Activated T-helper 17 cell treated with anti-CD3 and anti-CD28 coated beads, Interleukin-2, amount 50 U/mL, for 72 hours (primary cell): ENCODE measurements at regions not wholly inside any gene's neighbourhood (a gene's known extent, or its start where the extent isn't known, plus 50 kb on each side); places are given as distances from the start of the nearest gene placed in this dataset.
"Not testable (repeated sequence)": the region's sequence is repeated elsewhere in the genome, so short reads cannot be mapped to it uniquely, and the experiment has no call there.

Source experiments
- ATAC-seq: fragments of 150-1000 bp; cut with Tn5 transposase; replicated peaks from 2 replicates; pipeline ENCODE4 v1.10.0; 2021; ENCODE audit warnings: mild to moderate bottlenecking, moderate library complexity
- H3K27ac Mint-ChIP-seq: one replicate; pipeline ENCODE4 v1.8.0; 2022; ENCODE audit warnings: mixed read lengths
- H3K27me3 Mint-ChIP-seq: one replicate; pipeline ENCODE4 v1.8.0; 2022; ENCODE audit warnings: mixed read lengths
- H3K36me3 Mint-ChIP-seq: one replicate; pipeline ENCODE4 v1.8.0; 2022; ENCODE audit warnings: low read depth, mild to moderate bottlenecking, mixed read lengths
- H3K4me1 Mint-ChIP-seq: one replicate; pipeline ENCODE4 v1.8.0; 2022; ENCODE audit warnings: mixed read lengths
- H3K4me3 Mint-ChIP-seq: one replicate; pipeline ENCODE4 v1.8.0; 2022; ENCODE audit warnings: mild to moderate bottlenecking, mixed read lengths
- H3K9me3 Mint-ChIP-seq: one replicate; pipeline ENCODE4 v1.8.0; 2022; ENCODE audit warnings: mixed read lengths

- no peak for ATAC-seq
- H3K9me3 Mint-ChIP-seq: peaks cover 6% of the 10 kb centered on the region
- no peaks in the 10 kb centered on the region for H3K36me3 Mint-ChIP-seq
- H3K4me3 Mint-ChIP-seq: no peak overlapping the region
- H3K27ac Mint-ChIP-seq: no peak overlapping the region
- H3K4me1 Mint-ChIP-seq: no peaks in the 10 kb centered on the region
- H3K27me3 Mint-ChIP-seq: no peaks in the 10 kb centered on the region
Observed at GRCh38 chr2:65921116-65921515, 488.7 kb upstream of the SPRED2 start.

- Mint-ChIP-seq H3K4me1 (no peaks in the 10 kb centered on the region), H3K36me3 (no peaks in the 10 kb centered on the region), H3K4me3 (no peak overlapping the region), H3K27ac (no peak overlapping the region), H3K9me3 (peaks cover 6% of the 10 kb centered on the region), H3K27me3 (no peaks in the 10 kb centered on the region)
- no peak for ATAC-seq
Observed at GRCh38 chr2:65920659-65921058, 488.3 kb upstream of the SPRED2 start.

DNA sequence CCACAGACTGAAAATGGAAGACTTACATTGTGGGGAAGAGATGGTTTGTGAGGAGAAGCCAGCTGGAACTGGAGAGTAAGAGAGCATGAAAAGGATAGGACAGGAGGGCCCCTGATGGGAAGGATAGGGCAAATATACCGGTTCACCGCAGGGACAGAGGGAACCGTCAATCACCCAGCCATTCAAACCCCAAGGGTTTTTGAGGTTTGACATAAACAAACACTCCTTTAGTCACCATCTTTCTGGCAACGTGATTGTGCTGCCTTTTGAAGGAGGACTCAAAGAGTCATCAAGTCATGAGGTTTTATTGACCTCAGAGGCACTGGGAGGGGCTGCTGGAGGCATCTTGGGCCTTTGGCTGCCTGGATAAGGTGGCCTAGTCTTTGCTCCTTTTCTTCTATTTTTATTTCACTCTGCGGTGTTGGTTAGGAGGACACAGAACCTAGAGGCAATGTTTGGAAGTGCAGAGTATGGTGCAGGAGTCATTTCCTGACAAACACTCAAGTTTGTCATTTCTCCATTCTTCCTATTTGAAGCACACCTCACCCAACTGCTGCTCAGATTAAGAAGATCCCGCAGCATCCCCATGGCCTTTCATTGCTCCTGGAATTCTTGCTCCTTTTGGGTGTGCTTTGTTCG lies 487.3 kb upstream of the SPRED2 start:
- no peaks in the 10 kb centered on the region for H3K27me3 Mint-ChIP-seq
- no peak overlapping the region for H3K27ac Mint-ChIP-seq
- H3K9me3 Mint-ChIP-seq: peaks cover 6% of the 10 kb centered on the region
- no peaks in the 10 kb centered on the region for H3K36me3 Mint-ChIP-seq
- H3K4me3 Mint-ChIP-seq: no peak overlapping the region
- no peak for ATAC-seq
- no peaks in the 10 kb centered on the region for H3K4me1 Mint-ChIP-seq

- peaks cover 6% of the 10 kb centered on the region for H3K9me3 Mint-ChIP-seq
- ATAC-seq: no peak
Observed at GRCh38 chr2:65918760-65919187, 486.4 kb upstream of the SPRED2 start.

GRCh38 chr2:65917986-65918385 lies 485.6 kb upstream of the SPRED2 start:
- no peaks in the 10 kb centered on the region for H3K27me3 Mint-ChIP-seq
- H3K36me3 Mint-ChIP-seq: no peaks in the 10 kb centered on the region
- H3K27ac Mint-ChIP-seq: no peak overlapping the region
- H3K4me3 Mint-ChIP-seq: no peak overlapping the region
- no peaks in the 10 kb centered on the region for H3K4me1 Mint-ChIP-seq
- no peak for ATAC-seq
- H3K9me3 Mint-ChIP-seq: no peaks in the 10 kb centered on the region

More at GRCh38 chr2:65918760-65919187, 486.4 kb upstream of the SPRED2 start:
- H3K27ac Mint-ChIP-seq: no peak overlapping the region
- H3K4me1 Mint-ChIP-seq: no peaks in the 10 kb centered on the region
- no peaks in the 10 kb centered on the region for H3K27me3 Mint-ChIP-seq
- no peaks in the 10 kb centered on the region for H3K36me3 Mint-ChIP-seq
- H3K4me3 Mint-ChIP-seq: no peak overlapping the region

- no peak for ATAC-seq
- no peaks in the 10 kb centered on the region for H3K36me3 Mint-ChIP-seq
- H3K27ac Mint-ChIP-seq: no peak overlapping the region
Observed at GRCh38 chr2:65916785-65917295, 484.4 kb upstream of the SPRED2 start.

DNA sequence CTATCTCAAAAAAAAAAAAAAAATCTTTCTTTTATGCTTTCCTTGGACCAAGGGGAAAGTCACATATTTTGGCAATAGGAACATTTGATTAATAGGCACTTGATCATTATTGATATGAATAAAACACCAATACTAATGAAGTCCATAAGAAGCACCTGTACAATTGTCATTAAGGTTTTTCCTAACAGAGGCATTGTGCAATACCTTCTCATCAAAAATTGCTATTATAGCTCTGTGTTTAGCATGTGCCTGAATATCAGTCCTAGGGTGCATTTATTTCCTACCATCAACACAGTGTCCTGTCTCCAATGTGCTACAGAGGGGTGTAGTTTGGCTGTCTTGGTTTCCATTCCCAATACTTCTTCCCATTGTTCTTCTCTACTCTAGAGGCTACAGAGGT lies 483.8 kb upstream of the SPRED2 start:
- H3K9me3 Mint-ChIP-seq: no peaks in the 10 kb centered on the region
- H3K4me1 Mint-ChIP-seq: no peaks in the 10 kb centered on the region
- ATAC-seq: no peak
- no peak overlapping the region for H3K27ac Mint-ChIP-seq
- no peak overlapping the region for H3K4me3 Mint-ChIP-seq
- no peaks in the 10 kb centered on the region for H3K36me3 Mint-ChIP-seq
- H3K27me3 Mint-ChIP-seq: no peaks in the 10 kb centered on the region

More at GRCh38 chr2:65916785-65917295, 484.4 kb upstream of the SPRED2 start:
- Mint-ChIP-seq H3K27me3 (no peaks in the 10 kb centered on the region), H3K4me1 (no peaks in the 10 kb centered on the region), H3K9me3 (no peaks in the 10 kb centered on the region), H3K4me3 (no peak overlapping the region)

DNA sequence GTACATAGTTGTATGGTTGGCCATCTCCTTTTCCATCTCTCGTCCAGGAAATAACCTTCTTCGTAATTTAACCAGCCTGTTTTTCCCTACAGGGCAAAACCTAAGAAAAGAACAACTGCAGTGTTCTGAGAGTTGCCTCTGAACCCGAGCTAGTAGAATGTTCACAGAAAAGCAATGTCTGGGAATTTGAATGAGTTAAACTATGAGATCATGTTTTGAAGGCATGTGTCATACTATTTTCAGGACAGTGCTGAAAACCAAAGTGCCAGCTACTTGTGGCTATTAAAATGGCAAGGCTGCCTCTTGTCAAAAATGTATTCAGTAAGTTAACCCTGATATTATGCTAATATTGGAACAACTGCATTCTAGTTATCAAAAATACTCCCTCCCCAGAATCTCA lies 482.9 kb upstream of the SPRED2 start:
- Mint-ChIP-seq H3K27ac (no peak overlapping the region), H3K4me3 (no peak overlapping the region), H3K27me3 (no peaks in the 10 kb centered on the region), H3K36me3 (no peaks in the 10 kb centered on the region), H3K9me3 (no peaks in the 10 kb centered on the region), H3K4me1 (no peaks in the 10 kb centered on the region)
- no peak for ATAC-seq

- H3K4me3 Mint-ChIP-seq: no peak overlapping the region
- no peaks in the 10 kb centered on the region for H3K36me3 Mint-ChIP-seq
- ATAC-seq: no peak
- H3K27ac Mint-ChIP-seq: no peak overlapping the region
- no peaks in the 10 kb centered on the region for H3K9me3 Mint-ChIP-seq
- no peaks in the 10 kb centered on the region for H3K4me1 Mint-ChIP-seq
- H3K27me3 Mint-ChIP-seq: no peaks in the 10 kb centered on the region
Observed at GRCh38 chr2:65914244-65914786, 481.9 kb upstream of the SPRED2 start.

GRCh38 chr2:65913813-65914212 lies 481.4 kb upstream of the SPRED2 start:
- ATAC-seq: no peak
- Mint-ChIP-seq H3K36me3 (no peaks in the 10 kb centered on the region), H3K27me3 (no peaks in the 10 kb centered on the region), H3K4me1 (no peaks in the 10 kb centered on the region), H3K27ac (no peak overlapping the region), H3K4me3 (no peak overlapping the region), H3K9me3 (no peaks in the 10 kb centered on the region)

DNA sequence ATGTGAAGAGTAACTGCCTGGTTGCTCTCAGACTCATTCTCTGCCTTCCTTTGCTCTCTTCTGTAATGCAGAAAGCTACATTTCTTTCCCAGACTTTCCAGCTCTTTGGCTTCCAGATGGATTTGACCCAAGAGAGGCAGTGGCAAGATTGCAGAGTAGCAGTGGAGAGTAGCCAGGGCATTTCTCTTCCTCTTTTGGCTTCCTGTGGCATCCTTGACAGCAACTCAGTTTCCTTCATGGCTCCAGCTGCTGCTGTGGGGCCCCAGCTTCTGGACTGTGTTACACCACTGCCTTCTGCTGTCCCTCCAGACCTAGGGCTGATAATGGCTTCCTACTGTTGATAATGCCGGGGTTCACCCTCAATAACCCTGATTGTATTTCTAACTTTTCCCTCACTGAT lies 469.4 kb upstream of the SPRED2 start:
- H3K36me3 Mint-ChIP-seq: no peaks in the 10 kb centered on the region
- no peaks in the 10 kb centered on the region for H3K4me1 Mint-ChIP-seq

DNA sequence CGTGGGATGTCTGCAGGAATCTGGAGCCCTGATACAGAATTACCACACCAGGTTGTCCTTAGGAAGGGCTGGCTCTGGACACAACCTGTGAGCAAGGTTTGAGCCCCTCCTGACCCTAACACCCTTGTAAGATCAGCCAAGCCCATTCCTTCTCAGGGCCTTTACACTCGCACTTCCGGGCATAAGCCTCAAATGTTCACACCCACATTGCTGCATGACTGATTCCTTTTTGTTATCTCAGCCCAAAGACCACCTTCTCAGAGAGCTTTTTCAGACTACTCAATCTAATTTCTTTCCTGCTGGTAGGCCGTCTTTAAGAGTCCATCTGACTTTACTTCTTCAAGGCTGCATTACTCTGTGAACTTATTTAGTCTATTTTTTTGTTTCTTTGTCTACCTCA lies 464.0 kb upstream of the SPRED2 start:
- ATAC-seq: no peak
- Mint-ChIP-seq H3K27ac (no peak overlapping the region), H3K4me3 (no peak overlapping the region), H3K27me3 (no peaks in the 10 kb centered on the region), H3K4me1 (no peaks in the 10 kb centered on the region), H3K9me3 (peaks cover 19% of the 10 kb centered on the region), H3K36me3 (no peaks in the 10 kb centered on the region)

More for the DNA sequence above, 469.4 kb upstream of the SPRED2 start:
- Mint-ChIP-seq H3K27ac (no peak overlapping the region), H3K9me3 (peaks cover 16% of the 10 kb centered on the region), H3K4me3 (no peak overlapping the region), H3K27me3 (peaks cover 5% of the 10 kb centered on the region)
- no peak for ATAC-seq

DNA sequence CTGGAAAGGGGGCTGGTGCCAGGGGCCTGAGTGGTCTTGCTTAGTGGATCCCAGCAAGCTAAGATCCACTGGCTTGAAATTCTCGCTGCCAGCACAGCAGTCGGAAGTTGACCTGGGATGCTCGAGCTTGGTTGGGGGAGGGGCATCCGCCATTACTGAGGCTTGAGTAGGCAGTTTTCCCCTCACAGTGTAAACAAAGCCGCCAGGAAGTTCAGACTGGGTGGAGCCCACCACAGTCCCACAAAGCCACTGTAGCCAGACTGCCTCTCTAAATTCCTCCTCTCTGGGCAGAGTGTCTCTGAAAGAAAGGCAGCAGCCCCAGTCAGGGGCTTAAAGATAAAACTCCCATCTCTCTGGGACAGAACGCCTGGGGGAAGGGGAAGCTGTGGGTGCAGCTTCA lies 457.7 kb upstream of the SPRED2 start:
- H3K9me3 Mint-ChIP-seq: peaks cover 13% of the 10 kb centered on the region
- H3K4me1 Mint-ChIP-seq, H3K36me3 Mint-ChIP-seq, H3K27me3 Mint-ChIP-seq, ATAC-seq, H3K27ac Mint-ChIP-seq, H3K4me3 Mint-ChIP-seq: not testable (repeated sequence)

- H3K4me3 Mint-ChIP-seq: no peak overlapping the region
- H3K4me1 Mint-ChIP-seq: no peaks in the 10 kb centered on the region
- no peaks in the 10 kb centered on the region for H3K36me3 Mint-ChIP-seq
- H3K27me3 Mint-ChIP-seq: no peaks in the 10 kb centered on the region
- peaks cover 4% of the 10 kb centered on the region for H3K9me3 Mint-ChIP-seq
- no peak overlapping the region for H3K27ac Mint-ChIP-seq
- no peak for ATAC-seq
Observed at GRCh38 chr2:65885266-65885665, 452.9 kb upstream of the SPRED2 start.

GRCh38 chr2:65881592-65881991 lies 449.2 kb upstream of the SPRED2 start:
- Mint-ChIP-seq H3K4me3 (no peak overlapping the region), H3K9me3 (peaks cover 4% of the 10 kb centered on the region), H3K4me1 (no peaks in the 10 kb centered on the region), H3K27me3 (no peaks in the 10 kb centered on the region), H3K27ac (no peak overlapping the region), H3K36me3 (no peaks in the 10 kb centered on the region)
- no peak for ATAC-seq
